H9 (cell line): ENCODE measurements at regions not wholly inside any gene's neighbourhood (a gene's known extent, or its start where the extent isn't known, plus 50 kb on each side); places are given as distances from the start of the nearest gene placed in this dataset.

Source experiments
- DNase-seq: peaks from one replicate; pipeline ENCODE4 v3.0.0-alpha.2; 2017
- H2AFZ ChIP-seq: one replicate; pipeline ENCODE4 v1.6.1; 2013; ENCODE audit warnings: mild to moderate bottlenecking, low read length, control low read depth, moderate library complexity
- H2AK5ac ChIP-seq: 2 replicates; pipeline ENCODE4 v1.6.1; 2013; ENCODE audit warnings: low read length, control low read depth, mixed read lengths; ENCODE audit not compliant: insufficient read length
- H2BK120ac ChIP-seq: one replicate; pipeline ENCODE4 v1.6.1; 2013; ENCODE audit warnings: low read depth, mild to moderate bottlenecking, low read length, control low read depth, inconsistent platforms; ENCODE audit not compliant: poor library complexity, severe bottlenecking
- H2BK12ac ChIP-seq: 2 replicates; pipeline ENCODE4 v1.6.1; 2013; ENCODE audit warnings: low read length, control low read depth, mixed read lengths, low read depth; ENCODE audit not compliant: insufficient read length
- H2BK15ac ChIP-seq: 2 replicates; pipeline ENCODE4 v1.6.1; 2013; ENCODE audit warnings: low read depth, low read length, control low read depth
- H2BK20ac ChIP-seq: one replicate; pipeline ENCODE4 v1.6.1; 2013; ENCODE audit warnings: low read depth, mild to moderate bottlenecking, low read length, control low read depth, inconsistent platforms; ENCODE audit not compliant: poor library complexity, severe bottlenecking
- H2BK5ac ChIP-seq: 2 replicates; pipeline ENCODE4 v1.6.1; 2013; ENCODE audit warnings: low read length, control low read depth, mixed read lengths; ENCODE audit not compliant: insufficient read length
- H3K14ac ChIP-seq: 2 replicates; pipeline ENCODE4 v1.6.1; 2013; ENCODE audit warnings: low read length, control low read depth; ENCODE audit not compliant: insufficient read depth
- H3K18ac ChIP-seq: 2 replicates; pipeline ENCODE4 v1.6.1; 2013; ENCODE audit warnings: low read depth, mild to moderate bottlenecking, mixed read lengths, low read length, control low read depth; ENCODE audit not compliant: insufficient read length
- H3K23ac ChIP-seq: 2 replicates; pipeline ENCODE4 v1.6.1; 2013; ENCODE audit warnings: low read length, control low read depth, mixed read lengths, low read depth; ENCODE audit not compliant: insufficient read length
- H3K23me2 ChIP-seq: 2 replicates; pipeline ENCODE4 v1.6.1; 2013; ENCODE audit warnings: low read depth, mild to moderate bottlenecking, mixed read lengths, low read length, control low read depth; ENCODE audit not compliant: insufficient read length, poor library complexity, severe bottlenecking
- H3K27ac ChIP-seq: 2 replicates; pipeline ENCODE4 v1.5.1; 2013; ENCODE audit warnings: low read length, control low read depth, mixed read lengths, low read depth; ENCODE audit not compliant: insufficient read length
- H3K27me3 ChIP-seq: 2 replicates; pipeline ENCODE4 v1.6.1; 2013; ENCODE audit warnings: low read length, control low read depth, inconsistent platforms; ENCODE audit not compliant: insufficient read depth
- H3K4ac ChIP-seq: 2 replicates; pipeline ENCODE4 v1.6.1; 2013; ENCODE audit warnings: low read depth, mild to moderate bottlenecking, control low read depth, inconsistent platforms, low read length, moderate library complexity
- H3K4me1 ChIP-seq: 2 replicates; pipeline ENCODE4 v1.6.1; 2013; ENCODE audit warnings: low read length, control low read depth, inconsistent platforms; ENCODE audit not compliant: insufficient read depth
- H3K4me2 ChIP-seq: 2 replicates; pipeline ENCODE4 v1.6.1; 2013; ENCODE audit warnings: low read length, control low read depth, mixed read lengths; ENCODE audit not compliant: insufficient read length, insufficient read depth
- H3K56ac ChIP-seq: 2 replicates; pipeline ENCODE4 v1.6.1; 2013; ENCODE audit warnings: low read depth, mild to moderate bottlenecking, mixed read lengths, low read length, control low read depth; ENCODE audit not compliant: insufficient read length
- H3K79me1 ChIP-seq: 2 replicates; pipeline ENCODE4 v1.6.1; 2013; ENCODE audit warnings: low read depth, mild to moderate bottlenecking, moderate library complexity, low read length, control low read depth, inconsistent platforms; ENCODE audit not compliant: insufficient read depth, poor library complexity, severe bottlenecking
- H3K79me2 ChIP-seq: 2 replicates; pipeline ENCODE4 v1.6.1; 2013; ENCODE audit warnings: low read length, control low read depth, inconsistent platforms; ENCODE audit not compliant: insufficient read depth
- H3K9ac ChIP-seq: 2 replicates; pipeline ENCODE4 v1.6.1; 2013; ENCODE audit warnings: low read length, control low read depth, mixed read lengths; ENCODE audit not compliant: insufficient read length; ENCODE audit errors: extremely low read depth
- H3K9me3 ChIP-seq: one replicate; pipeline ENCODE4 v1.6.1; 2013; ENCODE audit warnings: low read depth, low read length, inconsistent platforms; ENCODE audit not compliant: control insufficient read depth
- H3T11ph ChIP-seq: one replicate; pipeline ENCODE4 v1.6.1; 2013; ENCODE audit warnings: mild to moderate bottlenecking, low read length, control low read depth, inconsistent platforms
- H4K20me1 ChIP-seq: one replicate; pipeline ENCODE4 v1.6.1; 2013; ENCODE audit not compliant: control insufficient read depth, insufficient read length, insufficient read depth
- H4K5ac ChIP-seq: 2 replicates; pipeline ENCODE4 v1.6.1; 2013; ENCODE audit warnings: low read depth, mild to moderate bottlenecking, mixed read lengths, low read length, control low read depth; ENCODE audit not compliant: insufficient read length
- H4K8ac ChIP-seq: replicated peaks from 2 replicates; pipeline ENCODE4 v1.6.1; 2013; ENCODE audit warnings: low read length, control low read depth, mixed read lengths, low read depth; ENCODE audit not compliant: insufficient read length
- H4K91ac ChIP-seq: 2 replicates; pipeline ENCODE4 v1.6.1; 2013; ENCODE audit warnings: low read depth, mild to moderate bottlenecking, moderate library complexity, mixed read lengths, low read length, control low read depth; ENCODE audit not compliant: insufficient read length
- H3K27ac Mint-ChIP-seq, 3 experiments: 2 replicates in 2 of 3; 3 replicates in 1 of 3; pipeline ENCODE4 v1.8.0; 2020 to 2021; ENCODE audit warnings: mixed read lengths in 3 of 3, mild to moderate bottlenecking in 1 of 3, moderate library complexity in 1 of 3
- H3K27me3 Mint-ChIP-seq: 2 replicates; pipeline ENCODE4 v1.8.0; 2021; ENCODE audit warnings: low read depth, mild to moderate bottlenecking, moderate library complexity, mixed read lengths
- H3K36me3 Mint-ChIP-seq, 3 experiments: 2 replicates in 2 of 3; 3 replicates in 1 of 3; pipeline ENCODE4 v1.8.0; 2020 to 2021; ENCODE audit warnings: low read depth in 3 of 3, mixed read lengths in 3 of 3; ENCODE audit not compliant: insufficient read depth in 1 of 3
- H3K4me1 Mint-ChIP-seq, 2 experiments: 2 replicates each; pipeline ENCODE4 v1.8.0; 2020; ENCODE audit warnings: mixed read lengths in 2 of 2
- H3K4me3 Mint-ChIP-seq, 2 experiments: 2 replicates in 1 of 2; 3 replicates in 1 of 2; pipeline ENCODE4 v1.8.0; 2020 to 2021; ENCODE audit warnings: mild to moderate bottlenecking in 2 of 2, mixed read lengths in 2 of 2, moderate library complexity in 1 of 2
- H3K9me3 Mint-ChIP-seq, 2 experiments: 2 replicates in 1 of 2; 3 replicates in 1 of 2; pipeline ENCODE4 v1.8.0; 2020; ENCODE audit warnings: mild to moderate bottlenecking in 2 of 2, mixed read lengths in 2 of 2, moderate library complexity in 1 of 2
- CTCF ChIP-seq: fragments of 200-600 bp; sonication (generic); conservative IDR thresholded peaks from 3 replicates; pipeline ENCODE4 v1.8.0; 2021; ENCODE audit warnings: antibody characterized with exemption, mild to moderate bottlenecking
- WGBS: extraction: QIAGEN DNeasy Blood & Tissue Kit; methylation state at CpG from one replicate; pipeline ENCODE4 v1.1.7; 2013; ENCODE audit warnings: missing lambda C conversion rate, low lambda C conversion rate, mixed read lengths; ENCODE audit not compliant: insufficient read length; ENCODE audit errors: extremely low coverage; 5-methylcytosine and 5-hydroxymethylcytosine counted together

- Mint-ChIP-seq H3K27ac (no peak overlapping the region), H3K36me3 (no peaks in the 10 kb centered on the region), H3K4me3 (no peak overlapping the region), H3K9me3 (no peaks in the 10 kb centered on the region), H3K27me3 (peaks cover 17% of the 10 kb centered on the region), H3K4me1 (peaks cover under 1 to 2% of the 10 kb centered on the region in 2 experiments; a peak in 1 of 4 replicates)
- Histone ChIP-seq H3K4me2 (no peak overlapping the region), H3K23ac (no peak overlapping the region), H3K79me2 (no peaks in the 10 kb centered on the region), H3K9ac (no peak overlapping the region), H2BK120ac (no peak overlapping the region), H4K5ac (no peak overlapping the region), H2BK15ac (no peak overlapping the region), H3K27ac (no peak overlapping the region), H3K4me1 (no peaks in the 10 kb centered on the region), H3K9me3 (no peaks in the 10 kb centered on the region), H2BK5ac (no peak overlapping the region), H3K23me2 (no peaks in the 10 kb centered on the region), H4K8ac (no peak overlapping the region), H3T11ph (no peak overlapping the region), H3K79me1 (no peaks in the 10 kb centered on the region), H3K18ac (no peak overlapping the region), H2AFZ (no peak overlapping the region), H4K91ac (no peak overlapping the region), H3K27me3 (no peaks in the 10 kb centered on the region), H3K56ac (no peak overlapping the region), H3K14ac (no peak overlapping the region), H2BK20ac (no peak overlapping the region), H2AK5ac (no peak overlapping the region), H4K20me1 (no peaks in the 10 kb centered on the region), H3K4ac (no peak overlapping the region), H2BK12ac (no peak overlapping the region)
- WGBS = no CpG with 5 or more reads among the region's 4 CpGs
- no peak for TF ChIP-seq CTCF
- no peak for DNase-seq
Measured at GRCh38 chr16:6726621-6727020, 606.0 kb upstream of the RBFOX1 start.
